EH (cell line): ENCODE measurements at regions not wholly inside any gene's neighbourhood (a gene's known extent, or its start where the extent isn't known, plus 50 kb on each side); places are given as distances from the start of the nearest gene placed in this dataset.

Experiments used
- DNase-seq: peaks from one replicate; pipeline ENCODE4 v3.0.0-alpha.2; 2015; ENCODE audit warnings: low read depth

- no peak for DNase-seq
Measured at GRCh38 chr2:221161186-221161585, 410.9 kb downstream of the EPHA4 start.

GRCh38 chr2:221166292-221166691 is 405.8 kb downstream of the EPHA4 start:
- peak; percentile 36 for DNase-seq

- no peak for DNase-seq
Measured at GRCh38 chr2:221167561-221167960, 404.5 kb downstream of the EPHA4 start.

- no peak for DNase-seq
Measured at GRCh38 chr2:221169724-221170123, 402.4 kb downstream of the EPHA4 start.

GRCh38 chr2:221170548-221170947 is 401.6 kb downstream of the EPHA4 start:
- DNase-seq, result no peak

GRCh38 chr2:221176667-221177066 is 395.4 kb downstream of the EPHA4 start:
- DNase-seq, result no peak

- no peak for DNase-seq
Measured at GRCh38 chr2:221178139-221178538, 394.0 kb downstream of the EPHA4 start.

- DNase-seq, result no peak
Measured at GRCh38 chr2:221186873-221187272, 385.2 kb downstream of the EPHA4 start.

GRCh38 chr2:221189431-221190067 is 382.6 kb downstream of the EPHA4 start:
- DNase-seq, result no peak

GRCh38 chr2:221195829-221196228 is 376.3 kb downstream of the EPHA4 start:
- DNase-seq, result no peak

- no peak for DNase-seq
Measured at GRCh38 chr2:221197225-221197856, 374.8 kb downstream of the EPHA4 start.

GRCh38 chr2:221198309-221198708 is 373.8 kb downstream of the EPHA4 start:
- DNase-seq, result no peak

- no peak for DNase-seq
Measured at GRCh38 chr2:221200184-221200839, 371.8 kb downstream of the EPHA4 start.

GRCh38 chr2:221202431-221202830 is 369.7 kb downstream of the EPHA4 start:
- DNase-seq, result no peak

GRCh38 chr2:221203125-221203524 is 369.0 kb downstream of the EPHA4 start:
- DNase-seq, result no peak

- DNase-seq, result no peak
Measured at GRCh38 chr2:221203856-221204255, 368.2 kb downstream of the EPHA4 start.

GRCh38 chr2:221204699-221205098 is 367.4 kb downstream of the EPHA4 start:
- DNase-seq, result no peak

GRCh38 chr2:221205103-221205673 is 366.9 kb downstream of the EPHA4 start:
- no peak for DNase-seq

- no peak for DNase-seq
Measured at GRCh38 chr2:221210686-221211085, 361.4 kb downstream of the EPHA4 start.

GRCh38 chr2:221211653-221212052 is 360.5 kb downstream of the EPHA4 start:
- DNase-seq, result no peak

- no peak for DNase-seq
Measured at GRCh38 chr2:221212105-221212504, 360.0 kb downstream of the EPHA4 start.

GRCh38 chr2:221215487-221215886 is 356.6 kb downstream of the EPHA4 start:
- DNase-seq, result no peak

- no peak for DNase-seq
Measured at GRCh38 chr2:221216636-221217035, 355.5 kb downstream of the EPHA4 start.
